Activated T-cell treated with anti-CD3 and anti-CD28 coated beads, Interleukin-2, amount 50 U/mL, for 48 hours (primary cell): ENCODE measurements at regions not wholly inside any gene's neighbourhood (a gene's known extent, or its start where the extent isn't known, plus 50 kb on each side); places are given as distances from the start of the nearest gene placed in this dataset.

ENCODE experiments used
- DNase-seq, 2 experiments: peaks; one replicate each; pipeline ENCODE4 v3.0.0-alpha.2; 2020

GRCh38 chr5:124663101-124663506 is 83.3 kb downstream of the ZNF608 start:
- DNase-seq, result no peak

DNA sequence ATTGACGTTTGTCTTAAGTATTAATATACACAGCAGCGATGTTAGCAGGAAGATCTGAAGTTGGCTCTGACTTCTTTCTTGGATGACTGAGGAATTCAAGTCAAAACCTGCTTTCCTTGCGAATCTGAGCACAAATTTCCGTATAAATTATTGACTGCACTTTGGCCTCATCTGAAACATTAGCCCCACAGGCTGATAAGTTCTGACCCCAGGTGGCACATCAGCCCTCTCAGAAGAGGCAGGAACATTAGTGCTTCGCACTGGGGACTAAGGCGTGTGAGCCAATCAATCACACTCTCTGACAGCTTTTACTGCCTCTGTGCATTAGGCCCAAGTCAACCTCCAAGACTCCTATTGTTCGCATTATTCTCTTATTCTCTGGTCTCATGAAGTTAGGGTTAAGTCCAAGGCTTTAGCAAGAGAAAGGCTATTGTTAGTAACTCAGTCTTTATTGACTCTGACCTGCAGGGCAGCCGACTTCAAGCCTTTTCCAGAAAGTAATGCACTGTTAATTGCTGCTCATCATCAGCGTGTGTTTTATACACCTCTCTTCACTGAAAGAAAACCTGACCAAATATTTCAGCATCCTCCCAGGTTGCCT is 84.2 kb downstream of the ZNF608 start:
- DNase-seq, result no peak

- DNase-seq, result no peak
Observed at GRCh38 chr5:124661317-124662141, 84.9 kb downstream of the ZNF608 start.

GRCh38 chr5:124660229-124661093 is 86.0 kb downstream of the ZNF608 start:
- no peak for DNase-seq

- no peak for DNase-seq
Observed at GRCh38 chr5:124659798-124660197, 86.6 kb downstream of the ZNF608 start.

DNA sequence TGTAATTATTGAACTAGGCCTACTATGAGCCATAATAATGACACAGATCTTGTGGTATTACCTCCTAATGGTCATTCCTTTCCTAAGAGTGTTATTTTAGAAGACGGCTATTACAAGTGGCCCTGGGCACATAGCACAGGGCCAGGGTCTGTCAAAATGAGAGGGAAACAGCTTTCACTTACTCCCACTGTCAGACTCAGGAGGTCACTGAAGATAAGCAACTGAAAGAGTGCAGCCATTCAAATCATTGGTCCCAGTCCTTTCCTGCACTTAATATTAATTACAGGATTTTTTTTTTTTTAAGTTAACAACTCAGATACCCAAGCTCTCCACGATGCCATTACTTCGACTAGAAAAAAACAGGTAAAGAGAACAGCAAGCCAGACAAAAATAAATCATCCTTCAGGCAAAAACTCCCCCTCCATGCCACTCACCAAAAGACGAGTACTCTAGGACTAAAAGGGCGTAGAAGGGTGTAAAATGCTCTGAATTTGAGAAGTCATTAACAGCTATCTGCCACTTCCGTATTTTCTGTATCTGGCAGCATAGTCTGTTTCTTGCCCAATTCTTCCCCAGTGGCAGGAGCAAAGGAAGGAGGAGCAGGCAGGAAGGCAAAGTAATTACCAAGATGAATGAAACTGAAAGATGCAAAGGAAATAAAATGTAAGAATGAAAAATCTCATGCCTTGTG is 87.4 kb downstream of the ZNF608 start:
- DNase-seq, result no peak

DNA sequence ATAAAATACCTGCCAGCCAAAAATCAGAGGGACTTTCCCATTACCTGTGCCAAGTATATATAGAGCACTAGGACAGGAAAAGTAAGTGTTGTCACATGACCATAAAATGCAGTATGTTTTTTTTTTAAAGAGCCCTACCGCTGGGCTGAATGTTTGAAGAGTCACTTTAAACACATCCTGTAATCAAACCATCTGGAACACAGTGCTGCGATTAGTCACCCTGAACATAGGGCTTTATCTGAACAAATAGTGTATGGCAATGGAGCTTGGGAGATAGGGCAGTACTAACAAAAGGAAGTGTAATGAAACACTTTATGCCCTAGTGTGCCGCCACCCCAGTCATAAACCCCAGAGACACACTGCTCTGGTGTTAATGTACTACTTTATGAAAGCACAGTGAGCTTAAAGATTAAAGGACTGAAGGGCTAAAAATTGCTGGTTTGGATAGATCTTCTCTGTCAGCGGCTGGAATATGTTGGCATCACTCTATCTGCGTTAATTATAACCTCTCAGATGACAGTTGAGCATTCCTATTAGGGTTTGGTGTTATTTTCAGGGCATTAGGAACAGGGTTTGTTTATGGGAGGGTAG is 90.4 kb downstream of the ZNF608 start:
- DNase-seq, result no peak

DNA sequence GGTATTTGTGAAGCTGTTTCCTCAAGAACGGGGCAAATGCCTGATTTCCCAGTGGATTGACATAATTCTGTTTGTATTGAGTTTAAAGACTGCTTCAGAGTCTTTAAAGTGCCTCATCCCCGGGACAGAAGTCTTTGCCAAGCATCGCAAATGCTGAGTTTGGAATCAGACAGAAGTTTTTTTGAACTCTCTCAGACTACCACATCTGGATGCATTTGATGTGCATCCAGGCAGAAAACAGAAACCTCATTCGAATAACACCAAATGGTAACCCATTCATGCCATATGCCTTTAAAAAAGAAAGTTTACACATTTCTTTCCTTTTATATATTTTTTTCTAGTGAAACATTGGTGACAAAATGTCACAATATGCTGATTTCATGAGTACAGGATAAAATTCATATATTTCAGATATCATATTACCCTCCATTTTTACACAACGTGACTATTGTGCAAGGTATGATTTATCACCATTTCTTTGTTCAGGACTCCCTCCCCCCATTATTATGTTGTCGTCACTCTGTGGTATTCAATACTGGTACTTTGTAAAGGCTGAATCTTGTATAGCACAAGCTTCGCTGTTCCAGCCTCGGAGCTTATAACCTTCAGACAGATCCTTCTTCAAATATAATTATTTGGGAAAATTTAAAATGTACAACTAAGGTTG is 91.1 kb downstream of the ZNF608 start:
- no peak for DNase-seq

DNA sequence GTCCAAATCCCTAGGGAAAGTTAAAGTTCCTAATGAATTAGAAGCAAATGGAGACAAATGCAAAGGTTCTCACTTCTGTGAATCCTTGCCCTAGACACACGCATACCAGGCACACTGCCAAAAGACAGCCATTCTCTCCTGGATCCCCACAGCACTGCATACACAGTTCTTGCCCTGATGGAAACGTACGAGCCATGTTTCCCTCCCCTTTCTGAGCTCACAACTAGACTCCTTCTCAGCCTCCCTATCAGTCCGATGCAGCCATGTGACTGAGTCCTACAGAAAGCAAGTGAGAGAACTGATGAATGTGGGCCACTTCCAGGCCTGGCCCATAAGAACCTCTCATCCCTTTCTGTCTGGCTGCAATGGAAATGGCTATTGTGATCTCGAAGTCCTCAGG is 92.0 kb downstream of the ZNF608 start:
- no peak for DNase-seq

GRCh38 chr5:124653666-124654065 is 92.8 kb downstream of the ZNF608 start:
- no peak for DNase-seq

GRCh38 chr5:124652892-124653441 is 93.5 kb downstream of the ZNF608 start:
- no peak for DNase-seq

GRCh38 chr5:124652514-124652819 is 94.0 kb downstream of the ZNF608 start:
- no peak for DNase-seq

DNA sequence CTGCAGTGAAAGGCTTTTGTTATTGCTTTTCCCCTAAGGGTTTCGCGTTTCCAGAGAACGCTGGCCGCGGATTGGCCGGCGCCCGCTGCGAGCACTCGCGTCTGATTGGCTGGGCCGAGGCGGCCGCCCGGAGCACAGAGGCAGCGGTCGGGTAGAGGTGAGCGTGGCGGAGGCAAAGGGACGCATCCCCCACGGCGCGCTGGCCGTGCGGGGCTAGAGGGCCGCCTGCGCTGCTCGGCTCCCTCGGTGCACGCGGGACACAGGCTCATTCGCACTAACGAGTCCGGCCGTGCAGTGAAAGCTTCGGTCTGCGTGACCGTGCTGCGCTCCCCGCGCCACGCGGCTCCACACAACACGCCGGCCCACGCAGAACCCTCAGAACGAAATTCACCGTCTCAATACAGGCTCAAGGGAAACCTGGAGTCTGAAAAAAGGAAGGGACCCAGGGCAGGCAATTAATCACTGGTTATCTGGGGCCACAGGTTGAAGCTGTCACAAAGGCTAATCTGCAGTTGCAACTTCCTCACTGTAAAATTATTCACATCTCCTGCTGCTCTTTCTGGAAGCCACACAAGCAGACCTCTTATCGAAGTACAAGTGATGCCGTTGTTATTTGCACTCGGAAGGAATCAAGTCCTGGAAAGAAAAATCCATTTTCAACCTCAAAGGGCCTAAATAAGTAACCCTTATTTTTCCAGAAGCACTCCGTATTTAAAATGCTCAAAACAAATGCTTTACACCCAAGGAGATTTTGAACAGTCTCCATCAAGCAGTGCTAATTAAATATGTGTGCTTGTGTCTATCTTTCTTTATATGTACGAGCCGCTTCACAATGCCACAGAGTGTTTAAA is 94.6 kb downstream of the ZNF608 start:
- peak; percentile 39 to 48 for DNase-seq

GRCh38 chr5:124650951-124651662 is 95.3 kb downstream of the ZNF608 start:
- no peak for DNase-seq

GRCh38 chr5:124650147-124650561 is 96.3 kb downstream of the ZNF608 start:
- DNase-seq, result no peak

DNA sequence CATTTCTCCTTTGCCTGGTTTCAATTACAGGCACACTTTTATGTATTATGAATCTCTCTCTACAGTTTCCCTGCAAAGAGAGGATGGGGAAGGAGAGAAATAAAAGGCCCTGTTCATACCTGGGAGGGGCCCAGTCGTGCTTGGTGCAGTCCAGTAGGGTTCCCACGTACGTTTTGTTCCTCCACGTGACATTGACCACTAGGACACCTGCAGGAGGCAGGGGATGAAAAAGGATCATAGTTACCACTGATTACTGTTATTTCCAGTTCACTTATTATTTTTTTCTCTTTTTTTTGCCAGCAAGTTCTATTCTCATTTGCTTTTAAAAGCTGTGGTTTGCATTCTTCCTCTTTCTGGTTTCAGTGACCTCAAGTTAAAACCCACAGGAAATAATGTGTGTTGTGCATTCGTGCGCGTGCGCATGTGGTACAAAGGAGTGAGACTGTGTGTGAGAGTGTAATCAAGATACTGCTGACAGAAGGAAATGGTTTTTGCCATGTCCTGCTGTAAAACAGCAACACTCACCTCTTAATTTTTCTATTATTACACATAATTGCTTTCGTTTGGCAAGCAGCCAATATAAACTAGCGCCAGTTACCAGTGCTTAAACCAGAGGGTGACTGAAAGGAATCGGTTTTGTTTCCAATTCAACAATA is 96.8 kb downstream of the ZNF608 start:
- DNase-seq, result peak; percentile 68 to 73

GRCh38 chr5:124648902-124649467 is 97.5 kb downstream of the ZNF608 start:
- no peak for DNase-seq

DNA sequence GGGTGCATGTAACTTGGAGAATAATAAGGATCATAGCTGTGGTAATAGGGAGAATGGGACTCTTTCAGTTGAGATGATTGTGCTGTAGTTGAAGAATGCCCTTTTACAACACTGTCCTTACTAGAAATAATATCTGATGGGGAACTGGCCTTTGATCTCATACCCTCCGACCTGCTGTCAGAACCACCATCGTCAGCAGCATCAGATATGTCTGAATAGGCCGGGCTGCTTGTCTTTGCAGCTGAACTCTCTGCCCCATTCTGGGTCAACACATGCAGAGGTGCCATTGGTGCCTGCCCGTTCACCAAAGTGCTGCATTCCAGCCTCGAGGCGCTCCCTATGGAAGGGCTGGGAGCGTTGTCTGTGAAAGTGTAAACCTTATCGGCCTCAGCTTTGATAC is 99.1 kb downstream of the ZNF608 start:
- no peak for DNase-seq

GRCh38 chr5:124645396-124645795 is 101.0 kb downstream of the ZNF608 start:
- no peak for DNase-seq
